PFSK-1 (cell line): ENCODE measurements at regions not wholly inside any gene's neighbourhood (a gene's known extent, or its start where the extent isn't known, plus 50 kb on each side); places are given as distances from the start of the nearest gene placed in this dataset.

Experiments
- FOXP2 ChIP-seq: optimal IDR thresholded peaks from 2 replicates; pipeline ENCODE3; 2011; ENCODE audit warnings: borderline replicate concordance, control low read depth, inconsistent platforms; ENCODE audit not compliant: insufficient read depth; ENCODE audit errors: extremely low read length, extremely low read depth
- POLR2AphosphoS5 ChIP-seq: IDR thresholded peaks from 2 replicates; pipeline ENCODE4 v1.6.1; 2012; ENCODE audit warnings: low read depth, mild to moderate bottlenecking, control low read depth, low read length, moderate library complexity
- REST ChIP-seq, 2 experiments: IDR thresholded peaks; 2 replicates each; pipeline versions ENCODE4 v1.6.1 to v1.8.0; 2011 to 2012; ENCODE audit warnings: low read depth in 2 of 2, low read length in 2 of 2, control low read depth in 1 of 2, inconsistent platforms in 1 of 2, mild to moderate bottlenecking in 1 of 2, moderate library complexity in 1 of 2; ENCODE audit not compliant: insufficient read depth in 1 of 2
- SIN3A ChIP-seq: IDR thresholded peaks from 2 replicates; pipeline ENCODE4 v1.6.1; 2012; ENCODE audit warnings: mild to moderate bottlenecking, low read length, moderate library complexity, borderline replicate concordance; ENCODE audit not compliant: insufficient read depth
- TAF1 ChIP-seq: IDR thresholded peaks from 2 replicates; pipeline ENCODE4 v1.6.1; 2012; ENCODE audit warnings: low read length, control low read depth, borderline replicate concordance; ENCODE audit not compliant: insufficient read depth

DNA sequence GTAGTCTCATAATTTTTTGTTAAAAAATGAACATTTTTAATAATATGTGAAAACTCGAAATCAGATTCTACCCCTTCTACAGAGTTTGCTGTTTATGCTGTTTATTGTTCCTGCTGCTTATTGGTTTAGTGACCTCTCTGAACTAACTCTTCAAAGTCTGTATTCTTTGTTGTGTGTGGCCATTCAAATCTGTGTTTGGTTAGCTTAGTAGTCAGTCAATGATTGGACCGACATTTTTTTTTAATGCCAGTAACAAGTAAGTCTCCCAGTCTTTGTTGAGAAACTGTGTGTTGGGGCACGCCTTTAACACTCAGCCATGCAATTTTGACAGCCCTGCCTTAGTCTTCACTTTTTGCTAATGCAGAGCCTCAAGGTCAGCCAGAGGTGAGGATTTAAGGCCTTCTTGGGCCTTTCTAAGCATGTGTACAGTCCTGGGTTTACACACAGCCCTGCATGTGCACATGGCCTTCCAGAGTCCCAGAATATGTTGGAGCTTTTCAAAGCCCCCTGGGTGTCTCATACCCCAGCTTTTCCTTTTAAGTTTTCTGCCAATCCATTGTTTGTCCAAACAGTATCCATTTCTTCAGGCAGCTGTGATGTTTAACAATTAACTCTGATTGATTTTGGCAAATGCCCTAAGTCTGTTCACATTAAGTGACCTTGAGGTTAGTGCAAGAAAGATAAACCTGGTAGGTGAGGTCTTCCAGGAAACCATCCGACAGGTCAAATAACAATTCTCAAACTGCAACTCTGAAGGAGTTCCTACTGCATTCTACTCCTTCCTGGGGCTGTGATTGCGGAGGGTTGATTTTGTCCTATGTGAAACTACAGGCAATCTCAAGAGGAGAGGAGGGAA, 389.3 kb downstream of the PMP22 start:
- TF ChIP-seq REST (IDR thresholded peaks at IDR 0.05; ENCODE audit: insufficient read depth in 1 of 2, low read depth in 2 of 2, low read length in 2 of 2) (no peak), FOXP2 (no peak), POLR2AphosphoS5 (no peak), TAF1 (no peak), SIN3A (no peak)

GRCh38 chr17:14873996-14874395, 391.1 kb downstream of the PMP22 start:
- TF ChIP-seq REST (IDR thresholded peaks at IDR 0.05; ENCODE audit: insufficient read depth in 1 of 2, low read depth in 2 of 2, low read length in 2 of 2) (no peak), FOXP2 (no peak), TAF1 (no peak)

DNA sequence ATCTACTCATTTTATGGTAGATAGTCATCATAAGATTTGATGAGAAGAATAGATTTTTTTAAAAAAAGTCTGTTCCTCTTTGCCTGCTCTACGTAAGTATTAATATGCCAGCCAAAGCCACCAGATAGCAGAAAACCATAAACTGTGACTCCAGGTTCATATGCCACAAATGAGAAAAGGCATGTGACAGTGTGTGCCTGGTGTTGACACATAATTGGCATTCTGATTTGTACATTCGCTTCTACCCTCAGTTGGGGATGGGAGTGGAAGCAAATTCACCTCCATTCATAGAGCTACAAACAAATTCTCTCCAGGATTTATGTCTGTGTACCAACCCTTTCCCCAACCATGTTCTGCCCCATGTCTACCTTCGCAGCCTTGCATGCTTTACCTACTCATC, 391.6 kb downstream of the PMP22 start:
- TF ChIP-seq REST (IDR thresholded peaks at IDR 0.05; ENCODE audit: insufficient read depth in 1 of 2, low read depth in 2 of 2, low read length in 2 of 2) (no peak), POLR2AphosphoS5 (no peak), FOXP2 (no peak)

DNA sequence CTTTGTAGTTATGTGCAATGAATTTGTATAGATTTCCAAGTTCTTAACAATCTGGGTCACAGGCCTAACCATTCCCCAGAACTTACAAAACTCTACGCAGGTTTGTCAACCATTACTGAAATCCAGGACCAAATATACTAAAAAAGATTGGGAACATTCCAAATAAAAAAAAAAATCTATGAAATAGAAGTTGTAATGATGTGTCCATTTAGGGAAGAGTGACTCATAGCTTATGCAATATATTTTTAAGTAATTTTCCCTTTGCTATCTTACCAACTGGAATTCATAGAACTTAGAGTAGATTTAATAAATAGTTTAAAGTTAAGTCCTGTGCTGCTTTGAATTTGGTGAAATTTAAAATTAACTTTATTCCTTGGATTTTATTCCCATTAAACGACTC, 393.2 kb downstream of the PMP22 start:
- TF ChIP-seq FOXP2, result no peak
- TF ChIP-seq POLR2AphosphoS5, result no peak

DNA sequence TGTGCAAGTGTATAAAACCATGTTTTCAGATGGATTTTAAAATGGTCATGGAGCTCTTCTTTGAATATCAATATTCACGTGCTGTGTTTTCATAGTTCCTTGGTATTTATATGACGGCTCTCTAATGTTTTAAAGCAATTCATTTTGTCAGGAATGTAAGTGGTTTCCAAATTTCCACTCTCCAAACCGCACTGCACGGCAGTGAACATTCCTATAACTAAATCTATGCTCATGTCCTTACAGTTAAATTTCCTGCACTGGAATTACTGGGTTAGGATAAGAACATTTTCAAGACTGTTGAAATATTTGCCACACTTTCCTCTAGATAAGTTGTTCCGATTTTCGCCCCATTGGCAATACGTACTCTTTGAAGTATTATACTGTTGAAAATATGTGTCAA, 398.9 kb downstream of the PMP22 start:
- TF ChIP-seq POLR2AphosphoS5, result no peak
- TF ChIP-seq REST (IDR thresholded peaks at IDR 0.05; ENCODE audit: insufficient read depth in 1 of 2, low read depth in 2 of 2, low read length in 2 of 2), result no peak
- TF ChIP-seq SIN3A, result no peak
- TF ChIP-seq TAF1, result no peak
- no peak for TF ChIP-seq FOXP2
